Activated naive CD4-positive, alpha-beta T cell treated with anti-CD3 and anti-CD28 coated beads, Interleukin-2, amount 50 U/mL, for 72 hours (primary cell): ENCODE measurements at regions not wholly inside any gene's neighbourhood (a gene's known extent, or its start where the extent isn't known, plus 50 kb on each side); places are given as distances from the start of the nearest gene placed in this dataset.

Experiments
- ATAC-seq, 2 donors: fragments of 150-1000 bp; cut with Tn5 transposase; 2 replicates each; pipeline ENCODE4 v1.10.0; 2021; ENCODE audit warnings: mild to moderate bottlenecking in 2 of 2, moderate library complexity in 2 of 2
- DNase-seq, 2 donors: peaks; one replicate each; pipeline ENCODE4 v3.0.0; 2021 to 2022; ENCODE audit warnings: low spot score in 2 of 2
- H3K27ac Mint-ChIP-seq, 2 donors: one replicate each; pipeline ENCODE4 v1.8.0; 2022; ENCODE audit warnings: mild to moderate bottlenecking in 2 of 2, mixed read lengths in 2 of 2
- H3K36me3 Mint-ChIP-seq, 2 donors: one replicate each; pipeline ENCODE4 v1.8.0; 2022; ENCODE audit warnings: mixed read lengths in 2 of 2
- H3K9me3 Mint-ChIP-seq, 2 donors: one replicate each; pipeline ENCODE4 v1.8.0; 2022; ENCODE audit warnings: mixed read lengths in 2 of 2

- DNase-seq (no peak), ATAC-seq (no peak)
- Mint-ChIP-seq H3K9me3 (no peaks in the 10 kb centered on the region), H3K36me3 (no peaks in the 10 kb centered on the region), H3K27ac (no peak overlapping the region)
Measured at GRCh38 chr11:105553025-105553424, 56.8 kb upstream of the GRIA4 start.

DNA sequence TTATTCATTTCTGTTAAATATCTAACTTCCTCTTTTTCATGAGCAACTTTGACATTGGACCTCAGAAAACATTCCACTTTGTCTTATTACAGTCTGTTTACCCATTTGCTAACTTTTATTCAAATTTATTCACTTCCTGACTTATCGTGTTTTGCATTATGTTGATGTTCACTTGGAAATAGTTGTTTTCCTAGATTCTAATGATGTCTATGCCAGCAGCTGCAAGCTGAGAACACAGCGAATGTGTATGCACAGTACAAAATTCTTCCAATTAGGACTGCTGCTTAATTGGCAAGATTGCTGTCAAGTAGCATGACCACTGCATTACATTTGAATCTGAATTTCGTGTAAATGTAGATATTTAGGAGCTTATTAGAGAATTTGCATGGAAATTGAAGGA, 61.5 kb upstream of the GRIA4 start:
- Mint-ChIP-seq H3K36me3 (no peaks in the 10 kb centered on the region), H3K9me3 (no peaks in the 10 kb centered on the region), H3K27ac (no peak overlapping the region)
- no peak for ATAC-seq
- no peak for DNase-seq

GRCh38 chr11:105538588-105538987, 71.3 kb upstream of the GRIA4 start:
- H3K27ac Mint-ChIP-seq, result no peak overlapping the region
- H3K9me3 Mint-ChIP-seq, result no peaks in the 10 kb centered on the region
- ATAC-seq, result no peak
- H3K36me3 Mint-ChIP-seq, result no peaks in the 10 kb centered on the region
- no peak for DNase-seq

DNA sequence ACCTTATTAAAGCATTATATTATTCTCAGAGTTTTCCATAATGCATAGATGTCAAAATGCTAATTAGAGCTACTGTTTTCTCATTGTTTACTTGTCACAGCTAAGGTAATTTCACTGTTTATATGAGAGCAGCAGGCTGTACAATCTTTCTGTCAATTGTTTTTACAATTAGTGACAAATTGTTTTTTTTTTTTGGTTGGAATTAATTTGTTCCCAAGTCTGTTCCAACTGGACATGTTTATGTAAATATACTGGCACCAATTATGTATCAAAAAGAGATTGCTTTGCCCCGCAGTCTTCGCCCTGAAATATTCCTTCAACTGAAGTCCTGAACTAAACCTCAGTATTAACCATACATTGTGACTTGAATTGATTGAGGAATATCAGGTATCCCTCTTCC, 72.3 kb upstream of the GRIA4 start:
- no peak for DNase-seq
- Mint-ChIP-seq H3K9me3 (no peaks in the 10 kb centered on the region), H3K27ac (no peak overlapping the region), H3K36me3 (no peaks in the 10 kb centered on the region)
- no peak for ATAC-seq

GRCh38 chr11:105524286-105524685, 85.6 kb upstream of the GRIA4 start:
- Mint-ChIP-seq H3K27ac (no peak overlapping the region), H3K9me3 (peaks cover 4 to 6% of the 10 kb centered on the region in 2 donors), H3K36me3 (no peaks in the 10 kb centered on the region)
- ATAC-seq, result no peak
- no peak for DNase-seq

DNA sequence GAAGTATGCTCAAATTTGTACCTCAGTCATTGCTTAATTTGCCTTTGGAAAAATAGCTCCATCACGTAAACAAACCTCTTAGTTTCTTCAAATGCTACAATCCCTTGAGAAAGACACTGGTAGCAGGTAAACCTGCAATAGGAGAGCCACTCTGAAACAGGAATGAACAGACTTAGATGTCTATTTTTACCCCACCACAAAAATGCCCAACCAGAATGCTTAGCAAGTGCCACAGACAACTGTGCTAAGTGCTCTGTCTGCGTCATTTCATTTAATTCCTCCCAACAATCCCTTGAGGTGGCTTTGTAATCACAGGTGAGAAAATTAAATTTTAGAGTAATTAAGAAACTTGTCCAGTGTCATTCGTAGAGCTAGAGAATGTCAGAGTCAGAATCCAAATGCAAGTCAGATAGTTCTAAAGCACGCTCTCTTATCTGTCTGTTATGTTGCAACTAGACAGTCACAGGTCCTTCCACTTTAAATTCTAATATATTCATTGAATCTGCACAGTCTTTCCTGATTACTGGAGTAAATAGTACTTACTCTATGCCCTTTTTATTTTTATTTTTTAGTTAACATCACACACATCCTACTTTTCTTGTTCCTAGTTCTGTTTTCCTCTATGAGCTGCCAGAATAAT, 89.0 kb upstream of the GRIA4 start:
- DNase-seq, result no peak
- H3K9me3 Mint-ChIP-seq, result peaks cover 0 to 4% of the 10 kb centered on the region in 2 donors
- H3K36me3 Mint-ChIP-seq, result peaks cover 0 to 5% of the 10 kb centered on the region in 2 donors
- no peak overlapping the region for H3K27ac Mint-ChIP-seq
- ATAC-seq, result no peak

GRCh38 chr11:105507496-105508254, 102.2 kb upstream of the GRIA4 start:
- no peak for DNase-seq
- Mint-ChIP-seq H3K36me3 (no peaks in the 10 kb centered on the region), H3K9me3 (no peaks in the 10 kb centered on the region), H3K27ac (no peak overlapping the region)
- no peak for ATAC-seq

DNA sequence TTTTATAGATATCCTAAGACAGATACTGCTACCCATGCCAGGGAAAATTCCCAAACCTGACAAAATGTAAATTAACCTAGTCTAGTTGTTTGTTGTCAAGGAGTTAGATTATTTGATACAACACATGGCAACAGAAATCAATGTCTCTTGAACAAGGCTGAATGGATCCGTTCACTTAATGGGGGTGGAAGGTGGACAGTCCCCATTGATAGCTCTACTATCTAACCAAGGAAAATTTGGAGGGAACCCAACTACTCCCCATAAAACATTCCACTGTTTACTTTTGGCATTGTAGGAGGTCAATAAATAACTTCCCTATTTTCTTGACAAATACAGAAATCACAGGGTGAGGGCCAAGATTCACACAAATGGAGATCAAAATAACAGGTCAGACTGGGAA, 117.9 kb upstream of the GRIA4 start:
- no peak overlapping the region for H3K27ac Mint-ChIP-seq
- no peak for DNase-seq
- H3K36me3 Mint-ChIP-seq, result no peaks in the 10 kb centered on the region
- ATAC-seq, result no peak
- no peaks in the 10 kb centered on the region for H3K9me3 Mint-ChIP-seq

DNA sequence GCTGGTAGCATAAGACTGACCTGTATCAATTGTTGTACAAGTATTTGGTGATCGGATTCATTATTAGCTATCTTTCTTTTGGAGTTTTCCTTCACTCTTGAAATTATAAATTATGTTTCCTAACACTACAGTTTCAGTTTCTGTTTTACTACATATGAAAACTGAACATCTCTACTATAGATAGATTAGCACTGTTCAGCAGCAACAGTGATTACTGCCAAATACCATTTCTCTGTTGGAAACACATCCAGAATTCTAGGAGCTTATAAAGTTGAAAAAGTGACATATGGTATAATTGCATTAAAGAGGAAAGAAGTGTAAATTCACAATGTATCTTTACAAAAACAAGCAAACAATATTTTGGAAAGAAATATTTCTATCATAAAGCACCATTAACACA, 118.5 kb upstream of the GRIA4 start:
- no peak overlapping the region for H3K27ac Mint-ChIP-seq
- H3K36me3 Mint-ChIP-seq, result no peaks in the 10 kb centered on the region
- no peak for DNase-seq
- ATAC-seq, result no peak
- no peaks in the 10 kb centered on the region for H3K9me3 Mint-ChIP-seq

- Mint-ChIP-seq H3K36me3 (no peaks in the 10 kb centered on the region), H3K27ac (no peak overlapping the region), H3K9me3 (no peaks in the 10 kb centered on the region)
- ATAC-seq, result no peak
- no peak for DNase-seq
Measured at GRCh38 chr11:105490333-105490732, 119.5 kb upstream of the GRIA4 start.

DNA sequence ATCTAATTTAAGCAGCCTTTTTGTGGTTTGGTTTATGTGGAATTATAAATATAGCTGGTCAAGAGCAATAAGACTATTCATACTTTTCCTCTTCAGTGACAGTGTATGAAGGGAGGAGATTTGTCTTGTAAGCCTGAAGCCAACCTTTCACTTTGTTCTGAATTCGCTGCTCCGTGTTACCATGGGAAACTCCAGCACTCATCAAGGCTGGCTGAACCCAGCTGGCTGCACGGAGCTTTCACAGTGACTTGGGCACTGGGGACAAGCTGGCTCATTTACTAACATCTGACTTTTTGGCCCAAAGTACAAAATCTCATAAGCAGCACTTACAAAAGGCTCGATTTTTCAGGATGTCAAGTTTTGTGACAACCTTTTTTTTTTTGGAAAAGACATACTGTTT, 120.4 kb upstream of the GRIA4 start:
- DNase-seq, result no peak
- H3K9me3 Mint-ChIP-seq, result no peaks in the 10 kb centered on the region
- H3K27ac Mint-ChIP-seq, result no peak overlapping the region
- ATAC-seq, result no peak
- no peaks in the 10 kb centered on the region for H3K36me3 Mint-ChIP-seq

GRCh38 chr11:105486929-105487328, 122.9 kb upstream of the GRIA4 start:
- H3K27ac Mint-ChIP-seq, result no peak overlapping the region
- no peaks in the 10 kb centered on the region for H3K36me3 Mint-ChIP-seq
- H3K9me3 Mint-ChIP-seq, result no peaks in the 10 kb centered on the region
- ATAC-seq, result no peak
- DNase-seq, result no peak

GRCh38 chr11:105469931-105470330, 139.9 kb upstream of the GRIA4 start:
- ATAC-seq (no peak), DNase-seq (no peak)
- Mint-ChIP-seq H3K27ac (no peak overlapping the region), H3K36me3 (no peaks in the 10 kb centered on the region), H3K9me3 (no peaks in the 10 kb centered on the region)

DNA sequence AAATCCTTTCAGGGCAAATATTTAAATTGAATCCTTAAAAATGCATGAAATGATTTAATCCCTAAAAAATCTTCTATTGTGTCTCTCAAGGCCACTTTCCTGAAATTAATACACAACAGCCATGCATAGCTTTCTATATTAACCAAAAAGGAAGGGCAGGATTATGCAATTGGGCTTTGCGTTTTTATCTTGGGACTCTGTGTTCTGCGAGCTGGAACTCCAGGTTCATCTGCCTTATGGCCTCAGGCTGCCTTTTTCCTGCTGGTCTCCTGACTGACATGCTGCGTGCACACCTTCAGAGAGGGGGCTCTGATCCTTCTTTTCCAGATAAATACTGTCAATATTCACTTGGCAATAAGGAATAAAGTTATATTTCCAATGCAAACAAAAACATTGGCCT, 141.7 kb upstream of the GRIA4 start:
- DNase-seq (no peak), ATAC-seq (no peak)
- H3K9me3 Mint-ChIP-seq, result no peaks in the 10 kb centered on the region
- H3K27ac Mint-ChIP-seq, result no peak overlapping the region
- no peaks in the 10 kb centered on the region for H3K36me3 Mint-ChIP-seq

DNA sequence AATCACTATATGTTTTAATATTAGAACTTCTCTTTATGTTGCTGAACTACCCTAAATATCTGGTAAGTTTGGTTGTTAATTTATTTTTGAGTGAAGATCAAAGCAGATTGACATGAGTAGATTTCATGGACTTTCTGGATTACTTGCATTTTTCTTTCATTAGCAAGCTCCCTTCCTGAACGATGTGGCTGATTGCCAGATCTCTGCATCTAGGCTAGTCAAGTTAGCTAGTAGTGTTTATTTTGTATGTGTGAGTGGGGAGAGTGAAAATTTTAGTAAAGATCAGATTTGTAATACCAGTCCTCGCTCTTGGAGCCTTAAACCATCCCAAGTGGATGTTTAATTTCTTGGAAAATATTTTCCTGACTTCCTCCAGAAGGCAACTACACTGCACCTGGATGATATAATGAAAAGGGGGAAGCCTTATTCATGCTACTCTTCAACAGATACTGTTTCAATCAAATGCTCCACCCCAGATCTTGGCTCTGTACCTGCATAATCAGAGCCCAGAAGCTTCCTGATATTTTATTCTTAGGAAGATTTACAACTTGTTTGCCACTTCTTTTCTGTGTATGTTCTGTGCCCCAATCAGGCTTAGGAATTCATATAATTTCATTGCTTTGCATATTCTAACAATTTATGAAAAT, 143.2 kb upstream of the GRIA4 start:
- ATAC-seq, result no peak
- DNase-seq, result no peak
- no peak overlapping the region for H3K27ac Mint-ChIP-seq
- H3K9me3 Mint-ChIP-seq, result no peaks in the 10 kb centered on the region
- H3K36me3 Mint-ChIP-seq, result no peaks in the 10 kb centered on the region

DNA sequence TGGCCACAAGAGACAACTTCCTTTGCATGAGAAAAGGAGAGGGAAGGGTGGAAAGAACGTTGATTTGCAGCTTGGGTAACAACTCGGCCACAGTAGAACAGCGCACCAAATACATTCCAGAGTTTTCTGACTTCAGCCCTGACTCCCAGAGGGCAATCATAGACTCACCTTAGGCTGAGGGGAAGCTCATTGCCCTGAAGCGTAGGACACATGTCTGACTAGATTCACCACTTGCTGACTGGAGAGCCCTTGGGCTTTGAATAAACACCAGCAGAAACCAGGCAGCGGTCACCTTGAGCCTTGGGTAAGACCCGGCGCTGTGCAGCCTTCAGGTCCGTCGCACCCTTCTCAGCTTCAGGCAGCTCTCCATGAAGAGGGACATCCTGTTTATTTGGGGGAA, 151.8 kb upstream of the GRIA4 start:
- ATAC-seq (no peak), DNase-seq (no peak)
- peaks cover 0 to 5% of the 10 kb centered on the region in 2 donors for H3K9me3 Mint-ChIP-seq
- H3K27ac Mint-ChIP-seq, result no peak overlapping the region
- no peaks in the 10 kb centered on the region for H3K36me3 Mint-ChIP-seq

DNA sequence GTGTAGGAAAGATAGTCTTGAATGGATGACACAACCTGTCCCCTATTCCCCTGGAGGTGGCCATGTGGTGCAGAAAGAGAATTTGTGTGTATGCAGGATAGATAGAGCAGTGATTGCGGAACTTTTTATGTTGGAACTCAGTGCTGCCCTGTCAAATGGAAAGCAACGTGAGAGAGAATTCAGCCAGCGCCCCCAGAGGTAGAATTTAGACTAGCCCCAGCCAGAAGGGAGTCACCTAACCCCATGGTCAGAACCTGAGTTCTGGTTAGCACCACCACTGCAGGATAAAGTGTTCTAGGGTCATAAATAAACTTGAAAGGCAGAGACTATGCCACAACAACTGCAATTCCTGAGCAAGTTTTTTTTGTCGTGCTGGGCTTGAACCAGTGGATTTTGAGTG, 152.9 kb upstream of the GRIA4 start:
- no peaks in the 10 kb centered on the region for H3K36me3 Mint-ChIP-seq
- no peak for ATAC-seq
- DNase-seq, result no peak
- H3K9me3 Mint-ChIP-seq, result peaks cover 0 to 5% of the 10 kb centered on the region in 2 donors
- no peak overlapping the region for H3K27ac Mint-ChIP-seq
